GM04503 (cell line): ENCODE measurements at regions not wholly inside any gene's neighbourhood (a gene's known extent, or its start where the extent isn't known, plus 50 kb on each side); places are given as distances from the start of the nearest gene placed in this dataset.
"Not testable (repeated sequence)": the region's sequence is repeated elsewhere in the genome, so short reads cannot be mapped to it uniquely, and the experiment has no call there.

Experiments
- DNase-seq: peaks from one replicate; pipeline ENCODE4 v3.0.0-alpha.2; 2012; ENCODE audit warnings: low read depth

GRCh38 chr2:138321458-138321857 lies 180.1 kb upstream of the SPOPL start:
- no peak for DNase-seq

GRCh38 chr2:138323382-138324067 lies 178.0 kb upstream of the SPOPL start:
- DNase-seq, result no peak

GRCh38 chr2:138324068-138324771 lies 177.3 kb upstream of the SPOPL start:
- no peak for DNase-seq

GRCh38 chr2:138327967-138328366 lies 173.6 kb upstream of the SPOPL start:
- DNase-seq, result no peak

- no peak for DNase-seq
Measured at GRCh38 chr2:138329162-138329561, 172.4 kb upstream of the SPOPL start.

- no peak for DNase-seq
Measured at GRCh38 chr2:138329591-138329990, 172.0 kb upstream of the SPOPL start.

GRCh38 chr2:138333121-138333520 lies 168.4 kb upstream of the SPOPL start:
- DNase-seq, result no peak

- DNase-seq, result no peak
Measured at GRCh38 chr2:138333677-138334076, 167.9 kb upstream of the SPOPL start.

GRCh38 chr2:138334323-138334722 lies 167.2 kb upstream of the SPOPL start:
- DNase-seq, result no peak

GRCh38 chr2:138335036-138335435 lies 166.5 kb upstream of the SPOPL start:
- no peak for DNase-seq

GRCh38 chr2:138336146-138336545 lies 165.4 kb upstream of the SPOPL start:
- DNase-seq, result no peak

GRCh38 chr2:138355244-138355643 lies 146.3 kb upstream of the SPOPL start:
- no peak for DNase-seq

GRCh38 chr2:138356178-138356577 lies 145.4 kb upstream of the SPOPL start:
- peak; percentile 55 for DNase-seq

- DNase-seq, result no peak
Measured at GRCh38 chr2:138359532-138359931, 142.0 kb upstream of the SPOPL start.

- peak; percentile 57 for DNase-seq
Measured at GRCh38 chr2:138364554-138365162, 136.9 kb upstream of the SPOPL start.

GRCh38 chr2:138365581-138365980 lies 136.0 kb upstream of the SPOPL start:
- DNase-seq, result no peak

GRCh38 chr2:138369856-138370255 lies 131.7 kb upstream of the SPOPL start:
- no peak for DNase-seq

- DNase-seq, result no peak
Measured at GRCh38 chr2:138373993-138374408, 127.6 kb upstream of the SPOPL start.

- no peak for DNase-seq
Measured at GRCh38 chr2:138381373-138381772, 120.2 kb upstream of the SPOPL start.

GRCh38 chr2:138382672-138383071 lies 118.9 kb upstream of the SPOPL start:
- no peak for DNase-seq

GRCh38 chr2:138386191-138386590 lies 115.4 kb upstream of the SPOPL start:
- not testable (repeated sequence) for DNase-seq

GRCh38 chr2:138389063-138389462 lies 112.5 kb upstream of the SPOPL start:
- no peak for DNase-seq

- DNase-seq, result no peak
Measured at GRCh38 chr2:138390316-138390945, 111.1 kb upstream of the SPOPL start.
